Activated CD4-positive, alpha-beta T cell treated with anti-CD3 and anti-CD28 coated beads, Interleukin-2, Interleukin-4, amounts not matched to agents 100 ng/mL and 50 ng/mL, durations not matched to agents 16 hours and 8 hours (primary cell): ENCODE measurements at regions not wholly inside any gene's neighbourhood (a gene's known extent, or its start where the extent isn't known, plus 50 kb on each side); places are given as distances from the start of the nearest gene placed in this dataset.
A peak's percentile ranks its signal among the peaks of the same experiment; 100 is the strongest.

Experiments
- DNase-seq: peaks from one replicate; pipeline ENCODE4 v3.0.0-alpha.2; 2020; ENCODE audit warnings: low spot score

DNA sequence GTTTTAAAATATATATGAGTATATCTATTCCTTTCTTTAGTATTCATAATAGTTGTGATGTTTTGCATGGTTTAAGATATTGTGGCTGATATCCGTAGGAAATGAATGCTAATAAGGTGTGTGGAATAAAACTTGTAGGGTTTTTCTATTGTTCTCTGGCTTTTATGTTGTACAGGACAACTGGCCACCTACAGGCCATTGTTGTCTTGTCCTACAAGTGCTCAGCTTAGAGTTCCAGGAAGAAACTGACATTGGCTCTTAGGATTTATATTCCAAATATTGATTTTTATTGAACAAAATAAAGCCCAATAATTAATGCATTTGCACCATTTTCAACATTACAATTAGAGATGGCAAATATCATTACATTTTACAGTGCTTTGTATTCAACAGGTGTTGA lies 512.8 kb upstream of the TENM4 start:
- no peak for DNase-seq

- no peak for DNase-seq
Observed at GRCh38 chr11:79950741-79951140, 509.9 kb upstream of the TENM4 start.

DNA sequence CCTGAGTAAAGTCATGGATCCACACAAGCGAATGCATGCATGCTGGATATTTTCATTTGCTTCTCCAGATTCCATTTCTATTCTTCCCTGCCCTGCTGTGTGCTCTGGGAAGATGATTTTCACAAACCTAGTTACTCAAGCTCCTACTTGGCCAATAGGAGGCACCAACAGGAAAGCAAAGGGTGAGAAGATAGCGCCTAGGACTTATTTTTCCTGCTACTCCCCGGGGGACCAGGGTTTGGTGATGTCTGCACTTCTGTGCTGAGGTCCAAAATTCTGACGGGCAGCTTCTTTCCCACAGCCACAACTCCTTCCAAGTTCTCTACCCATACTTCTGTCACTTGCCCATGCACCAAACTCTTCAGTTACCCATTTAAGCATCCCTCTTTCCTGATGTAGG lies 509.3 kb upstream of the TENM4 start:
- no peak for DNase-seq

DNA sequence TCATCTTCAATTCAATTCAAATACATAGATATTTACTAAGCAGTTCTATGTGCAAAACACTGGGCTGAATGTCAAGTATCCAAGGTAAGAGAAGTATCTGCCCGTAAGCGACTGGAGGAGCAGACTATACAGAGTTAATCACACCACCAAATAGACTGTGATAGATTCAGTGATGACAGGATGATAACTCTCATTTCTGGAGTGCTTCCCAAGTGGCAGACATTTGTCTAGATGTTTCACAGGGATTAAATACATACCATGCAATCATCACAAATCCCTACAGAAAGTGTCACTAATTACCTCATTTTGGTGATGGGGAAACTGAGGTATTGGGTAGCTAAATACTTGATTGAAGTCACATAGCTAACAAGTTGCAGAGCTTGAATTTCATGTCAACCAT lies 508.7 kb upstream of the TENM4 start:
- no peak for DNase-seq

DNA sequence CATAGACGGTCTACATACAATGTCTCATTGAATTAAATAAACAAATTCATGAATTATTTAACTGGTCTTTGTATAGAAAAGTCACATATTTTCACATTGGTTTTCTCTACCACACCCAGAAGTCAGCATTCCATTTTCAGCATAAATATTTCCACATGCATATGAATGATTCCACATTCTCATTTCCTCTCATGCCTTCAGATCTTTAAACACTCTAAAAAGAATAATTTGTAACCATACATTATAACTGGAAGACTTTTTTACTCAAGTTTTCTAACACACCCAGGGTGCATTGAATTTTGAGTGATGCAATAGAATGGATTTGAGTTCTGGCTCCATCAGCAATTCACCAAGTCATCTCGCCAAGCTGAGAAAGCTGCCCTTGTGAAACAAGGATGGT lies 501.8 kb upstream of the TENM4 start:
- DNase-seq, result no peak

DNA sequence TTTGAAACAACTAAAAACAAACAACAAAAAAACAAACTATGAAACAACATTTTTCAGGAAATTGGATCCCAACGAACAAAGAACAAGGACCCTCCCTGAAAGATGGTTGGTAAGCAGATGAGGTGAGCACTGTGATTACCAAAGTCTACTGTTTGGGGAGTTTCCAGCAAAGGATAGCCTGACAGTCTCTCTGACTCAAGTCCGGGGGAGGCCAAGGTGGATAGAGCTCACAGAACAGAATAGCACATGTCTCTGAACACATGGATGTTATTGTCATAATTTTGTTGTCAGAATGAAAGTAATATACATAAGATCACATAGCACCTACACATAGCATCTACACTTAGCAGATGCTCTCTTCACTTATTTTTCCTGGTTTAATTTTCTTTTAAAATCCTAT lies 501.3 kb upstream of the TENM4 start:
- no peak for DNase-seq

- DNase-seq, result no peak
Observed at GRCh38 chr11:79940974-79941735, 500.3 kb upstream of the TENM4 start.

GRCh38 chr11:79940165-79940564 lies 499.3 kb upstream of the TENM4 start:
- no peak for DNase-seq

DNA sequence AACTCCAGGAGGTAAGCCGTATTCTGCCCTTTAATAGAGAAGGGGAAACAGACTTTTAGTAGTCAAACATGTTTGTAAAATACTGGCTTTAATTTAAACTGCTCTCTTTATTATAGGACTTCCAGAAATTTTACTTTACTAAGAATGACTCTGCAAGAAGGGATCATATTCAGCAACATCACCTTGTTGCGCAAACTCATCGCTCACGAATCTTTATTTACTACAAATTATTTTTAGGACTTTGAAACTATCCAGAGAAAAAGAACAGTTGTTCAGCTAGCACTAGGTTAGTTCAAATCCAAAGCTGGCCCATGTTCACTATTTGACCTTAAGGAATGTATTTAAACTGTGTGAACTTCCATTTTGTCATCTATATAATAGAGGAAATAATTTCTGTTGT lies 498.3 kb upstream of the TENM4 start:
- DNase-seq, result no peak

DNA sequence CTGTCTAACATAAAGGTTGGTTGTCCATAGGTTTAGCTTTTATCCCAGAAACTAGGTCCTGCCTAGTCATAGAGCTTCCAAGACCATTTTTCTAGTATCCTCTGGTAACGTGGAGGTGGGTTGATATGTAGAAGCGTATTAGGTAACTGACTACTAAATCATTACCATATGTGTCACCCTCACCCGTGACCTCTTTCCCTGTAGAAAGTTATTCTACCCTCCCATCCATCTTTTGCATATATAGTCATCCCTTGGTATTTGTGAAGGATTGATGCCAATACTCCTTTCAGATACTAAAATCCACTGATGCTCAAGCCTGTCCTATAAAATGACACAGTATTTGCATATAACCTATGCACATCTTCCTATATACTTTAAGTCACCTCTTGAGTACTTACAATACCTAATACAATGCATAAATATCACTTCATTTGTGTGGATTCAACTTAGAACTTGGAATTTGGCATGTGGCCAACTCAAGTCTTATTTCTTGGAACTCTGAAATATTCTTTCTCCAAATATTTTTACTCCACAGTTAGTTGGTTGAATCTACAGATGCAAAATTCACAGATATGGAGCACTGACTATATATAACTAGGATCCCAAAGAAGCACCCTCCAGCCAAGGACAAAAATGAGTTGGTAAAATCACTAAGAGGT lies 497.0 kb upstream of the TENM4 start:
- no peak for DNase-seq

- no peak for DNase-seq
Observed at GRCh38 chr11:79932612-79933011, 491.8 kb upstream of the TENM4 start.

DNA sequence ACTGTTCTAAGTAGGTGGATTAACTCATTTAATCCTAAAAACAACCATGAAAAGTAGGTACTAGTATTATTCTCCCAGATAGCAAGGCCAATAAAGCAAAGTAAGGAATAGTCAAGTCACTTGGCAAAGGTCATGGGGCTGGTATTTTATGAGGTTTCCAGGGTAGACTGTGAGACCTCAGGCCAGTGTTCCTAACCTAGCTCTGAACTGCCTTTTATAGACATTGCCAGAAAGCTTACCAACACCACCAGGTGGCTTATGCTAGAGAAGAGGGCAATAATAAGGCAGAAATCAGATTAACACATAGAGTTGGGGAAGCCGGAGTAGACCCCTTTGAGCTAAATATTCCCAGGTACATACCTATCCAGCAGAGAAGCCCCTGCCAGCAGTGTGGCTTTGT lies 490.9 kb upstream of the TENM4 start:
- no peak for DNase-seq

DNA sequence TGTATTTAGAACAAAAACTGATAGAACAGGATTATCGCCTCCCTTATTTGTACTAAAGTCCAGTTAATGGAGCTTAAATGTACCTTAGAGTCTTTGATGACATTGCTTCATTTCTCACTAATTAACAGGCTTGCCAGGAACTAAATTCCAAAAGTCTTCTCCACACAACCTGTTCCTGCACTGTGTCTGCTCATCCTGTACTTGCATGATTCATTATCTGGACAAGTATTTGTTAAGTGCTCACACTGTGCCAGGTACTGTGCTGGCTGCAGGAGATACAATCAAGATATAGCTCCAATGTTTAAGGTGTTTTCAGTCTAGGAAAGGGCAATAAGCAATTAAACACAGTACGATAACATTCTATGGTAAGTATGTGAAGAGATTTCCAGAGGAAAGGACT lies 485.9 kb upstream of the TENM4 start:
- no peak for DNase-seq

DNA sequence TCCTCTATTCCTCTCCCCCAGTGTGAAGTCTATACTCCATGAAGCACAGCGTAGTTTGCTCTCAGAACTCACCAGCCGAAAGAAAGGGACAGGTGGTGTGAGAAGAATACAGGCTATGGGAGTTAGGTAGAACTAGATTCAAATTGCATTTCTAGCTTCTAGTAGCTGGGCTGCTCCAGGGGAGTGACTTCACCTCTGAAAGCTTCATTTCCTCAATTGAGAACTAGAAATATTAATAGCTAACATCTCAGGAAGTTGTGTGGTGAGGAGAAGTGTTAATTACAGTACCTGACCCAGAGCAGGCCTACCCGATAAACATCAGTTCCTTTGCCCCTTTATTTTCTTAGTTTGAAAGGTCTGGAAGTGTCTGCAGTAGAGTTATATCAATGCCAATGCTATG lies 484.7 kb upstream of the TENM4 start:
- DNase-seq, result no peak

- no peak for DNase-seq
Observed at GRCh38 chr11:79922641-79923040, 481.8 kb upstream of the TENM4 start.

DNA sequence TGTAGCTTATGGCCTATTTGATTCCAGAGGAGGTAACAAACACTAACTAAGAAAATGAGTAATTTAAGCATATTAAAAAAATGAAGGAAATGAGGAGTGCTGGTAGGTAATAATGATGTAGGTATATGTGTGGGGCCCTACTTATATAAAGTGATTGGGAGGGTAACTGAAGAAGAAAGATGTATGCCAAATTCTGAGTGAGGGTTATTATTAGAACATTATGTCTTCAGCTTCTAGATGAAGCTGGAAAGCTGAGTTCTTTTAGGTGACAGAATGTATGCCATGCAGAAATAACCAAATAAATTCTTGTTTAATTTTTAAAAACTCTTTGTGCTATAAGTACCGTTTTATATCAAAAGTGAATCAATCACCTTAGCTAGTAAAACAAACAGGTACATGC lies 479.6 kb upstream of the TENM4 start:
- no peak for DNase-seq

- no peak for DNase-seq
Observed at GRCh38 chr11:79919350-79919749, 478.5 kb upstream of the TENM4 start.

- DNase-seq, result no peak
Observed at GRCh38 chr11:79918846-79919245, 478.0 kb upstream of the TENM4 start.

DNA sequence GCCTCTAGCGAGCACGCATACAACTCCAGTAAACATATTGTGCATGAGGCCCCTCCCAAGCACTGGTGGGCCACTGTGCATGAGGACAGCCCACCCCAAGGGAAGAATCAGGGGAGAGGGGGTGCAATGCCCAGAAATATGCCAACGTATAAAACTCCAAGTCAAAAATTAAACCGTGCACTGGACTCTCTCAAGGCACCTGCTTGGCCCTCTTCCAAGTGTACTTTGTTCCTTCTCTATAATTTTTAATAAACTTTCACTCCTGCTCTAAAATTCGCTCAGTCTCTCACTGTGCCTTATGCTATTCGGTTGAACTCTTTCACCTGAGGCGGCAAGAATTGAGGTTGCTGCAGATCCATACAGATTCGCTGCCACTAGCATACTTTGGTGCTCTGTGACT lies 465.3 kb upstream of the TENM4 start:
- DNase-seq, result no peak

DNA sequence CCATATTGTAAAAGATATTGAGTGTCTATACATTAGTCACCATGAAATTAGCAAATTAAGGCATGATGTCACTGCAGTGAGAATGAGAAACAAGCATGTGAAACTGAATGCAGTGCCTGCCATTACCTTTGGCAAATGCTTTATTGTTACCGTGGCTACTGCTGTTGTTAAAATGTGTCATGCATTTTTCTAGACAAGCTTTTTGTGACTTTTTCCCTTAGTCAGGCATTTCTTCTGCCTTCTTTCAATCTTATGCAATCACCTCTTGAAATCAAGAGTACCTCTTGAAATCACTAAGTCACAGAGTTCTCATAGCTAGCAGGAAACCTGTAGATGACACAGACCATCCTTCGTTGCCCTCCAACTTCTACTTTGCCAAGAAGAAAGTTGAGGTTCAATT lies 461.7 kb upstream of the TENM4 start:
- DNase-seq, result peak; percentile 0

DNA sequence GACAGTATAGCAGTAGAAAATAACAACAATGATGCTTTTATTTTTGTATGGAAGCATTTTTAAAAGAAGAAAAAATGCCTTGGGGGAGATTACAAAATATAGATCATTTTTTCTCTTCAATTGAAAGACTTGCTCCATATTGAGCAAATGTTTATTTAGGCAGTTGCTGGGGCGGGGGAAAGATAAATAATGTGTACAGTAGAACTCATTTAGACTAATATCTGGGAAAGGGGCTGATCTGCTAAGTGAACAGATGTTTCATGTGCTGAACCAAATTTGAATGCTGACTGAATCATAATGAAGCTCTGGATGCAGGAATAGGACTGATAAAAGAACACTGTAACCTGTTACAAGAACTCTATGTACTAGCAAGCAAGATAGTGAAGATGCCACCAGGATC lies 457.1 kb upstream of the TENM4 start:
- DNase-seq, result no peak

DNA sequence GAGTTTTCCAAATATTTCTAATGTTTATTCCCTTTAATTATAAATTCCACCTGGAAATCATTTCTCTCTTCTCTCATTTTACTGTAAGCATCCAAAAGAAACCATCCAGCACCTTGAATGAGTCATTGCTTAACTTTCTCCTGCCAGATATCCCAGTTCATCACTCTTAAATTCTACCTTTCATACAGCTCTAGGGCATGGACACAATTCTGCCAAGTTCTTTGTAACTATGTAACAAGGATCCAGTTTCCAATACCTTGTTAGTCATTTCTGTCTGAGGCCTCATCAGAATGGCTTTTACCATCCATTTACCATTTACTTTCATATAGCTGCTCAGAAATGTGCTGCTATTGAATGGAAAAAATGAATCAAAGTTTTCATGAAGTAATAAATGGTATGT lies 455.4 kb upstream of the TENM4 start:
- DNase-seq, result no peak

- no peak for DNase-seq
Observed at GRCh38 chr11:79894111-79894510, 453.3 kb upstream of the TENM4 start.

DNA sequence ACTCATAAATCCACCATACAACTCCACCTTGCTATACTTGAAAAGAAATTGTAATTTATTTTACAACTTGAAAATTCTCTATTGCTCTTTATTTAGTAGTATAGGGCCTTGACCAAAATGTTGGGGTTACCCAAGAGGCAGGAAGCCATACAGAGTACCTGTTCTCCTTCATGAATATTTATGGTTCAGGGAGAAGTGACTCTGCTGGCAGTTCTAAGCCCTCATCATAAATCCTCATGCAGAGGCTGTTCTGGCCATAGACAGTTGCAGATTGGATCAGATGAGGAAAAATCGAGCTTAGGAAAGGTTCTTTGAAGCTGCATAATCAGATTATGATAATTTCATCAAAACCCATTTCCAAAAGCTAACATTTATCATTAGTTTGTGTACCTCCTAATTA lies 449.4 kb upstream of the TENM4 start:
- DNase-seq, result no peak
